Coronary artery (tissue), 2 donors: ENCODE measurements at regions not wholly inside any gene's neighbourhood (a gene's known extent, or its start where the extent isn't known, plus 50 kb on each side); places are given as distances from the start of the nearest gene placed in this dataset.

Source experiments
- DNase-seq: peaks from one replicate; pipeline ENCODE4 v3.0.0-alpha.2; 2017; ENCODE audit warnings: low spot score
- H3K27ac ChIP-seq, 2 donors: fragments of 200-600 bp; sonication (generic); one replicate each; pipeline ENCODE4 v1.5.1; 2016 to 2019
- H3K4me3 ChIP-seq: fragments of 200-600 bp; sonication (generic); 2 replicates; pipeline ENCODE4 v1.5.1; 2016; ENCODE audit warnings: mild to moderate bottlenecking, moderate library complexity
- CTCF ChIP-seq: fragments of 200-600 bp; sonication (generic); IDR thresholded peaks from one replicate; pipeline ENCODE4 v1.5.1; 2019; ENCODE audit warnings: antibody characterized with exemption

GRCh38 chr7:15967121-15967520 is 280.6 kb upstream of the MEOX2 start:
- Histone ChIP-seq H3K27ac (no peak overlapping the region), H3K4me3 (no peak overlapping the region)
- no peak for TF ChIP-seq CTCF
- no peak for DNase-seq

- DNase-seq: no peak
- no peak overlapping the region for H3K27ac ChIP-seq
- no peak overlapping the region for H3K4me3 ChIP-seq
- no peak for TF ChIP-seq CTCF
These were observed 276.7 kb upstream of the MEOX2 start for GRCh38 chr7:15963206-15963605.

GRCh38 chr7:15954671-15955354 is 268.3 kb upstream of the MEOX2 start:
- no peak for TF ChIP-seq CTCF
- no peak for DNase-seq
- no peak overlapping the region for H3K27ac ChIP-seq
- H3K4me3 ChIP-seq: no peak overlapping the region

GRCh38 chr7:15950299-15950698 is 263.8 kb upstream of the MEOX2 start:
- no peak for DNase-seq
- H3K4me3 ChIP-seq: no peak overlapping the region
- H3K27ac ChIP-seq: no peak overlapping the region
- no peak for TF ChIP-seq CTCF

GRCh38 chr7:15947754-15948153 is 261.3 kb upstream of the MEOX2 start:
- Histone ChIP-seq H3K27ac (no peak overlapping the region), H3K4me3 (no peak overlapping the region)
- TF ChIP-seq CTCF: no peak
- DNase-seq: no peak

- Histone ChIP-seq H3K27ac (no peak overlapping the region), H3K4me3 (no peak overlapping the region)
- TF ChIP-seq CTCF: no peak
- no peak for DNase-seq
These were observed 251.6 kb upstream of the MEOX2 start for GRCh38 chr7:15938115-15938514.

- TF ChIP-seq CTCF: no peak
- DNase-seq: no peak
- Histone ChIP-seq H3K27ac (no peak overlapping the region), H3K4me3 (no peak overlapping the region)
These were observed 251.1 kb upstream of the MEOX2 start for GRCh38 chr7:15937571-15937970.
